H1 (cell line): ENCODE measurements at regions not wholly inside any gene's neighbourhood (a gene's known extent, or its start where the extent isn't known, plus 50 kb on each side); places are given as distances from the start of the nearest gene placed in this dataset.

ENCODE experiments used
- CTCF ChIA-PET: fragments of 300-600 bp; sonication (Branson Sonifier 250); formaldehyde crosslinking; loops from one replicate; lab custom pipeline; 2021; ENCODE audit not compliant: partially characterized antibody; lab: Charles Lee
- POLR2A ChIA-PET: fragments of 300-600 bp; sonication (Branson Sonifier 250); formaldehyde crosslinking; loops from one replicate; lab custom pipeline; 2021; ENCODE audit warnings: inconsistent platforms; ENCODE audit not compliant: partially characterized antibody; lab: Charles Lee
- DNase-seq, 2 experiments: peaks; one replicate each; pipeline versions ENCODE4 v3.0.0 to v3.0.0-alpha.2; 2010 to 2022; ENCODE audit warnings: low spot score in 2 of 2, low read depth in 1 of 2, mixed read lengths in 1 of 2
- FAIRE-seq: peaks from 2 replicates; lab custom pipeline; 2011; peaks lifted over from hg19 to GRCh38; lab: Jason Lieb, UNC
- H2AFZ ChIP-seq: 2 replicates; pipeline ENCODE4 v1.8.1; 2012; ENCODE audit warnings: low read length, inconsistent platforms
- H2AK5ac ChIP-seq: 2 replicates; pipeline ENCODE4 v1.6.1; 2013; ENCODE audit warnings: low read depth, low read length
- H2BK120ac ChIP-seq: replicated peaks from 2 replicates; pipeline ENCODE3; 2013; ENCODE audit warnings: low read depth, low read length, inconsistent platforms
- H2BK12ac ChIP-seq: 2 replicates; pipeline ENCODE4 v1.6.1; 2013; ENCODE audit warnings: low read depth, low read length
- H2BK15ac ChIP-seq: 2 replicates; pipeline ENCODE4 v1.6.1; 2013; ENCODE audit warnings: low read length
- H2BK20ac ChIP-seq: 2 replicates; pipeline ENCODE4 v1.6.1; 2013; ENCODE audit warnings: low read length
- H2BK5ac ChIP-seq: 2 replicates; pipeline ENCODE4 v1.6.1; 2013; ENCODE audit warnings: low read depth, low read length
- H3K14ac ChIP-seq: 2 replicates; pipeline ENCODE4 v1.6.1; 2013; ENCODE audit warnings: inconsistent platforms; ENCODE audit not compliant: insufficient read length
- H3K18ac ChIP-seq: 2 replicates; pipeline ENCODE4 v1.6.1; 2013; ENCODE audit warnings: low read length; ENCODE audit errors: extremely low read depth
- H3K23ac ChIP-seq: 2 replicates; pipeline ENCODE4 v1.6.1; 2013; ENCODE audit warnings: inconsistent platforms; ENCODE audit not compliant: insufficient read length
- H3K23me2 ChIP-seq: 2 replicates; pipeline ENCODE4 v1.6.1; 2013; ENCODE audit warnings: low read depth, low read length
- H3K27ac ChIP-seq: 2 replicates; pipeline ENCODE4 v1.6.1; 2011; ENCODE audit warnings: low read depth, low read length, inconsistent platforms
- H3K27me3 ChIP-seq, 4 experiments: replicated peaks in 1 of 4; 1 replicate in 1 of 4; 2 replicates in 3 of 4; pipeline versions ENCODE4 v1.6.1 to v1.8.1; 2011 to 2013; ENCODE audit warnings: low read length in 3 of 4, mild to moderate bottlenecking in 3 of 4, inconsistent platforms in 2 of 4, mixed read lengths in 2 of 4, moderate library complexity in 1 of 4; ENCODE audit not compliant: control insufficient read depth in 3 of 4, insufficient read depth in 3 of 4; ENCODE audit errors: extremely low read depth in 1 of 4
- H3K36me3 ChIP-seq, 4 experiments: 2 replicates each; pipeline versions ENCODE4 v1.6.1 to v1.8.1; 2011 to 2013; ENCODE audit warnings: mild to moderate bottlenecking in 4 of 4, low read length in 3 of 4, moderate library complexity in 2 of 4, control low read depth in 1 of 4, inconsistent platforms in 1 of 4; ENCODE audit not compliant: insufficient read depth in 4 of 4, control insufficient read depth in 2 of 4
- H3K4ac ChIP-seq: replicated peaks from 2 replicates; pipeline ENCODE3; 2013; ENCODE audit warnings: low read length, low read depth, mixed read lengths, inconsistent platforms; ENCODE audit not compliant: insufficient read length
- H3K4me1 ChIP-seq, 4 experiments: replicated peaks in 1 of 4; 1 replicate in 1 of 4; 2 replicates in 3 of 4; pipeline versions ENCODE4 v1.6.1 to v1.8.1; 2011 to 2013; ENCODE audit warnings: low read length in 3 of 4, inconsistent platforms in 2 of 4, mixed read lengths in 1 of 4; ENCODE audit not compliant: insufficient read depth in 4 of 4, control insufficient read depth in 3 of 4
- H3K4me2 ChIP-seq, 2 experiments: 2 replicates each; pipeline versions ENCODE4 v1.6.1 to v1.8.1; 2011 to 2013; ENCODE audit warnings: low read depth in 2 of 2, low read length in 2 of 2, control low read depth in 1 of 2, inconsistent platforms in 1 of 2, mild to moderate bottlenecking in 1 of 2; ENCODE audit not compliant: insufficient read depth in 1 of 2
- H3K4me3 ChIP-seq, 4 experiments: fragments of 200-600, 300-600 bp in 1 of 4; sonication (generic), shearing (Covaris generic), sonication (Bioruptor Twin) in 1 of 4; 2 replicates each; pipeline versions ENCODE4 v1.5.1 to v1.8.1; 2011 to 2016; ENCODE audit warnings: low read length in 4 of 4, low read depth in 3 of 4, control low read depth in 2 of 4, inconsistent platforms in 2 of 4, mild to moderate bottlenecking in 2 of 4, mixed read lengths in 1 of 4, moderate library complexity in 1 of 4; ENCODE audit not compliant: insufficient read depth in 2 of 4; ENCODE audit errors: extremely low read depth in 1 of 4
- H3K56ac ChIP-seq: replicated peaks from 2 replicates; pipeline ENCODE3; 2013; ENCODE audit warnings: low read depth, mild to moderate bottlenecking, mixed read lengths, low read length, inconsistent platforms; ENCODE audit not compliant: insufficient read length
- H3K79me1 ChIP-seq: 2 replicates; pipeline ENCODE4 v1.6.1; 2013; ENCODE audit warnings: low read depth, low read length, control low read depth
- H3K79me2 ChIP-seq, 2 experiments: 2 replicates each; pipeline versions ENCODE4 v1.6.1 to v1.8.1; 2012 to 2013; ENCODE audit warnings: low read length in 2 of 2, mild to moderate bottlenecking in 2 of 2, inconsistent platforms in 1 of 2; ENCODE audit not compliant: insufficient read depth in 2 of 2, control insufficient read depth in 1 of 2
- H3K9ac ChIP-seq, 4 experiments: replicated peaks in 1 of 4; 1 replicate in 1 of 4; 2 replicates in 3 of 4; pipeline versions ENCODE4 v1.6.1 to v1.8.1; 2011 to 2013; ENCODE audit warnings: low read depth in 3 of 4, low read length in 3 of 4, control low read depth in 2 of 4, mild to moderate bottlenecking in 2 of 4, moderate library complexity in 2 of 4, inconsistent platforms in 1 of 4; ENCODE audit errors: extremely low read depth in 1 of 4
- H3K9me3 ChIP-seq, 2 experiments: 2 replicates each; pipeline versions ENCODE4 v1.6.1 to v1.8.1; 2012 to 2013; ENCODE audit warnings: mild to moderate bottlenecking in 2 of 2, moderate library complexity in 2 of 2, control low read depth in 1 of 2, inconsistent platforms in 1 of 2, low read depth in 1 of 2, low read length in 1 of 2, mixed read lengths in 1 of 2; ENCODE audit not compliant: insufficient read depth in 2 of 2
- H4K20me1 ChIP-seq, 2 experiments: replicated peaks in 1 of 2; 2 replicates each; pipeline versions ENCODE3 to v1.8.1; 2011 to 2013; ENCODE audit warnings: inconsistent platforms in 2 of 2, low read length in 2 of 2, mild to moderate bottlenecking in 1 of 2; ENCODE audit not compliant: insufficient read depth in 2 of 2, control insufficient read depth in 1 of 2
- H4K5ac ChIP-seq: 2 replicates; pipeline ENCODE4 v1.6.1; 2013; ENCODE audit warnings: low read length, low read depth, mixed read lengths, inconsistent platforms; ENCODE audit not compliant: insufficient read length
- H4K8ac ChIP-seq: 2 replicates; pipeline ENCODE4 v1.8.0; 2013; ENCODE audit warnings: mild to moderate bottlenecking, moderate library complexity, low read length, inconsistent platforms; ENCODE audit not compliant: insufficient read depth; ENCODE audit errors: extremely low read depth
- H4K91ac ChIP-seq: replicated peaks from 2 replicates; pipeline ENCODE3; 2013; ENCODE audit warnings: low read length, mixed read lengths, inconsistent platforms; ENCODE audit not compliant: insufficient read length
- CTCF ChIP-seq, 3 experiments: IDR thresholded peaks; 1 replicate in 2 of 3; 2 replicates in 1 of 3; pipeline versions ENCODE4 v1.5.1 to v1.6.1; 2011; ENCODE audit warnings: low read length in 3 of 3, mild to moderate bottlenecking in 3 of 3, inconsistent platforms in 2 of 3, low read depth in 1 of 3, moderate library complexity in 1 of 3; ENCODE audit not compliant: insufficient read depth in 1 of 3; ENCODE audit errors: control extremely low read depth in 1 of 3
- GABPA ChIP-seq: IDR thresholded peaks from 2 replicates; pipeline ENCODE4 v1.6.1; 2011; ENCODE audit warnings: mild to moderate bottlenecking, low read length, moderate library complexity, borderline replicate concordance; ENCODE audit not compliant: insufficient read depth
- HDAC2 ChIP-seq, 2 experiments: fragments of 300-600 bp in 1 of 2; sonication (generic) in 1 of 2; IDR thresholded peaks; 2 replicates each; pipeline ENCODE4 v1.6.1; 2011 to 2012; ENCODE audit warnings: low read depth in 2 of 2, low read length in 2 of 2, mild to moderate bottlenecking in 2 of 2, moderate library complexity in 2 of 2, borderline replicate concordance in 1 of 2, inconsistent platforms in 1 of 2
- NANOG ChIP-seq: IDR thresholded peaks from 2 replicates; pipeline ENCODE4 v1.6.1; 2011; ENCODE audit warnings: low read length, low read depth, mild to moderate bottlenecking, inconsistent platforms; ENCODE audit not compliant: insufficient read depth, poor library complexity, severe bottlenecking
- RNF2 ChIP-seq: fragments of 200-900, 300-1000 bp; sonication (generic); IDR thresholded peaks from 2 replicates; pipeline ENCODE4 v1.7.1; 2016; ENCODE audit warnings: borderline replicate concordance, low read depth, mild to moderate bottlenecking, antibody characterized with exemption, low read length; ENCODE audit not compliant: poor library complexity, severe bottlenecking; ENCODE audit errors: missing control alignments
- SP2 ChIP-seq: IDR thresholded peaks from 2 replicates; pipeline ENCODE4 v1.6.1; 2012; ENCODE audit warnings: mild to moderate bottlenecking, low read length, inconsistent platforms
- YY1 ChIP-seq: IDR thresholded peaks from 2 replicates; pipeline ENCODE4 v1.6.1; 2011; ENCODE audit warnings: low read depth, mild to moderate bottlenecking, low read length
- WGBS, 2 experiments: shearing (Covaris generic) in 1 of 2; methylation state at CpG; one replicate each; pipeline versions ENCODE4 v1.1.6 to v1.1.7; 2013 to 2015; ENCODE audit warnings: low lambda C conversion rate in 2 of 2, mixed read lengths in 2 of 2, inconsistent platforms in 1 of 2, low coverage in 1 of 2, missing lambda C conversion rate in 1 of 2; ENCODE audit not compliant: insufficient replicate concordance in 2 of 2, insufficient coverage in 1 of 2, insufficient read length in 1 of 2; ENCODE audit errors: extremely low coverage in 1 of 2, missing lambda C conversion rate in 1 of 2; 5-methylcytosine and 5-hydroxymethylcytosine counted together

- Histone ChIP-seq H3K79me2 (peaks cover 0 to 96% of the 10 kb centered on the region in 2 experiments; a peak in 3 of 4 replicates), H4K5ac (no peak overlapping the region), H3K23me2 (no peaks in the 10 kb centered on the region), H3K4me2 (no peak overlapping the region), H2BK20ac (no peak overlapping the region), H3K9ac (peak overlapping the region in 1 of 4 experiments; percentile 13; a peak in 1 of 7 replicates), H3K36me3 (peaks cover 0 to 18% (median 8%) of the 10 kb centered on the region in 4 experiments; a peak in 3 of 8 replicates), H2BK5ac (no peak overlapping the region), H3K18ac (no peak overlapping the region), H4K91ac (no peak overlapping the region), H3K27ac (no peak overlapping the region), H3K4me1 (peaks cover 0 to 18% (median 0%) of the 10 kb centered on the region in 4 experiments; a peak in 3 of 7 replicates), H2BK120ac (no peak overlapping the region), H3K9me3 (peaks cover 12 to 14% of the 10 kb centered on the region in 2 experiments; a peak in 3 of 4 replicates), H4K20me1 (no peaks in the 10 kb centered on the region), H3K27me3 (peaks cover 0 to 1% (median 0%) of the 10 kb centered on the region in 4 experiments; a peak in 1 of 7 replicates), H3K14ac (no peak overlapping the region), H3K4me3 (no peak overlapping the region), H4K8ac (no peak overlapping the region), H2BK12ac (no peak overlapping the region), H3K4ac (no peak overlapping the region), H2AK5ac (no peak overlapping the region), H3K79me1 (no peaks in the 10 kb centered on the region), H2BK15ac (no peak overlapping the region), H3K23ac (no peak overlapping the region), H2AFZ (no peak overlapping the region), H3K56ac (no peak overlapping the region)
- ChIA-PET CTCF (interaction anchor here (0.7 to 1.1 kb wide), 2 partner anchors 70 to 383 kb away, joined by 3 to 5 read pairs; no protein-coding TSS in a partner anchor), POLR2A (interaction anchor here (1.0 kb wide), 1 partner anchor 16 kb away, joined by 4 read pairs; no protein-coding TSS in a partner anchor)
- DNase-seq = no peak
- 83% methylated on average over 3 of the region's 3 CpGs; no CpG with 5 or more reads in 1 of the 2 experiments for whole genome bisulfite sequencing, 2 experiments
- peak; percentile 70 for FAIRE-seq
- TF ChIP-seq GABPA (no peak), CTCF (IDR thresholded peaks at IDR 0.05; ENCODE audit: control extremely low read depth in 1 of 3, insufficient read depth in 1 of 3, low read depth in 1 of 3, low read length in 3 of 3) (no peak), YY1 (no peak), NANOG (no peak), SP2 (no peak), RNF2 (no peak), HDAC2 (IDR thresholded peaks at IDR 0.05; ENCODE audit: borderline replicate concordance in 1 of 2, low read depth in 2 of 2, low read length in 2 of 2) (no peak)
These were observed 184.2 kb upstream of the FOXN3 start for GRCh38 chr14:89600950-89601826.
